Neural progenitor cell (in vitro differentiated cells): ENCODE measurements at regions not wholly inside any gene's neighbourhood (a gene's known extent, or its start where the extent isn't known, plus 50 kb on each side); places are given as distances from the start of the nearest gene placed in this dataset.

Experiments
- CTCF ChIP-seq: fragments of 200-600 bp; sonication (generic); IDR thresholded peaks from 2 replicates; pipeline ENCODE4 v1.5.1; 2017; ENCODE audit warnings: antibody characterized with exemption, mild to moderate bottlenecking
- EZH2 ChIP-seq: fragments of 200-600 bp; sonication (generic); IDR thresholded peaks from 2 replicates; pipeline ENCODE4 v1.6.1; 2017; ENCODE audit warnings: antibody characterized with exemption, mild to moderate bottlenecking, moderate library complexity
- EZH2phosphoT487 ChIP-seq: fragments of 200-600 bp; sonication (generic); IDR thresholded peaks from 2 replicates; pipeline ENCODE4 v1.6.1; 2017; ENCODE audit warnings: antibody characterized with exemption

- TF ChIP-seq CTCF (no peak), EZH2 (no peak), EZH2phosphoT487 (no peak)
These were observed 1564.3 kb upstream of the PRR20A start for GRCh38 chr13:55576389-55576788.
